Neural cell (in vitro differentiated cells): ENCODE measurements at regions not wholly inside any gene's neighbourhood (a gene's known extent, or its start where the extent isn't known, plus 50 kb on each side); places are given as distances from the start of the nearest gene placed in this dataset.

Experiments
- H2AFZ ChIP-seq: fragments of 200-600, 300-800 bp; sonication (generic), shearing (Covaris generic); 2 replicates; pipeline ENCODE4 v1.6.0; 2014; ENCODE audit warnings: low read depth, mild to moderate bottlenecking, antibody characterized with exemption, low read length, moderate library complexity
- H3F3A ChIP-seq: fragments of 200-600 bp; shearing (Covaris generic); 2 replicates; pipeline ENCODE4 v1.6.1; 2016; ENCODE audit warnings: mild to moderate bottlenecking, moderate library complexity, mixed read lengths, antibody characterized with exemption, low read length; ENCODE audit not compliant: insufficient read depth, poor library complexity, severe bottlenecking
- H3K27ac ChIP-seq: fragments of 200-600, 300-800 bp; sonication (generic), shearing (Covaris generic); 2 replicates; pipeline ENCODE4 v1.5.1; 2014; ENCODE audit warnings: mild to moderate bottlenecking, low read length, moderate library complexity
- H3K27me3 ChIP-seq: fragments of 300-800, 200-600 bp; sonication (generic), shearing (Covaris generic); 2 replicates; pipeline ENCODE4 v1.6.0; 2014; ENCODE audit warnings: mild to moderate bottlenecking, low read depth, low read length, moderate library complexity; ENCODE audit not compliant: insufficient read depth
- H3K36me3 ChIP-seq: fragments of 300-800, 200-600 bp; sonication (generic), shearing (Covaris generic); 2 replicates; pipeline ENCODE4 v1.5.1; 2014; ENCODE audit warnings: mild to moderate bottlenecking, antibody characterized with exemption, low read length, moderate library complexity; ENCODE audit not compliant: insufficient read depth
- H3K4me2 ChIP-seq: fragments of 300-800, 200-600 bp; sonication (generic), shearing (Covaris generic); 2 replicates; pipeline ENCODE4 v1.6.0; 2014; ENCODE audit warnings: mild to moderate bottlenecking, low read length
- H3K4me3 ChIP-seq: fragments of 300-800, 200-600 bp; sonication (generic), shearing (Covaris generic); 2 replicates; pipeline ENCODE4 v1.5.1; 2014; ENCODE audit warnings: mild to moderate bottlenecking, low read length, moderate library complexity
- H3K79me2 ChIP-seq: fragments of 200-600 bp; shearing (Covaris generic); replicated peaks from 2 replicates; pipeline ENCODE4 v1.6.0; 2014; ENCODE audit warnings: mild to moderate bottlenecking, low read length, moderate library complexity; ENCODE audit not compliant: insufficient read depth
- H3K9ac ChIP-seq: fragments of 300-800, 200-600 bp; sonication (generic), shearing (Covaris generic); 2 replicates; pipeline ENCODE4 v1.6.1; 2016; ENCODE audit warnings: mild to moderate bottlenecking, low read length, mixed read lengths
- H3K9me2 ChIP-seq: fragments of 200-600 bp; shearing (Covaris generic); 2 replicates; pipeline ENCODE4 v1.6.1; 2016; ENCODE audit warnings: mild to moderate bottlenecking, low read length, mixed read lengths; ENCODE audit not compliant: insufficient read depth
- H3K9me3 ChIP-seq: fragments of 200-600, 300-800 bp; sonication (generic), shearing (Covaris generic); 2 replicates; pipeline ENCODE4 v1.6.1; 2016; ENCODE audit warnings: mild to moderate bottlenecking, mixed run types, low read length, moderate library complexity, mixed read lengths
- H4K20me1 ChIP-seq: fragments of 200-600 bp; shearing (Covaris generic); 2 replicates; pipeline ENCODE4 v1.6.1; 2016; ENCODE audit warnings: mild to moderate bottlenecking, mixed run types; ENCODE audit not compliant: insufficient read depth
- CTCF ChIP-seq: fragments of 450-650 bp; IDR thresholded peaks from 2 replicates; pipeline ENCODE4 v1.5.1; 2014; ENCODE audit warnings: antibody characterized with exemption, mild to moderate bottlenecking, moderate library complexity; ENCODE audit not compliant: poor library complexity, severe bottlenecking
- EP300 ChIP-seq: fragments of 450-650 bp; conservative IDR thresholded peaks from 2 replicates; pipeline ENCODE4 v1.6.1; 2014; ENCODE audit warnings: antibody characterized with exemption, mild to moderate bottlenecking, moderate library complexity; ENCODE audit not compliant: poor library complexity, severe bottlenecking
- EZH2 ChIP-seq: fragments of 200-600, 300-800 bp; shearing (Covaris generic), sonication (generic); IDR thresholded peaks from 2 replicates; pipeline ENCODE4 v1.6.1; 2014; ENCODE audit warnings: antibody characterized with exemption, low read length, borderline replicate concordance, mild to moderate bottlenecking; ENCODE audit not compliant: insufficient read depth, poor library complexity, severe bottlenecking
- MXI1 ChIP-seq: fragments of 450-650 bp; conservative IDR thresholded peaks from 2 replicates; pipeline ENCODE4 v1.6.1; 2014; ENCODE audit warnings: antibody characterized with exemption, mild to moderate bottlenecking; ENCODE audit not compliant: poor library complexity, severe bottlenecking
- POLR2AphosphoS5 ChIP-seq: IDR thresholded peaks from 2 replicates; pipeline ENCODE4 v1.6.1; 2012
- RAD21 ChIP-seq: fragments of 450-650 bp; conservative IDR thresholded peaks from 2 replicates; pipeline ENCODE4 v1.6.1; 2014; ENCODE audit warnings: antibody characterized with exemption, mild to moderate bottlenecking, moderate library complexity
- REST ChIP-seq: IDR thresholded peaks from 2 replicates; pipeline ENCODE4 v1.6.1; 2012; ENCODE audit warnings: borderline replicate concordance
- SMC3 ChIP-seq: fragments of 450-650 bp; conservative IDR thresholded peaks from 2 replicates; pipeline ENCODE4 v1.6.1; 2014; ENCODE audit warnings: antibody characterized with exemption, mild to moderate bottlenecking, moderate library complexity; ENCODE audit not compliant: poor library complexity
- TAF1 ChIP-seq: IDR thresholded peaks from 2 replicates; pipeline ENCODE4 v1.6.1; 2012; ENCODE audit warnings: low read depth

GRCh38 chr3:72480366-72480765 is 367.9 kb downstream of the SHQ1 start:
- Histone ChIP-seq H3K27ac (no peak overlapping the region), H3K36me3 (no peaks in the 10 kb centered on the region), H3K79me2 (no peaks in the 10 kb centered on the region), H4K20me1 (no peaks in the 10 kb centered on the region), H3K4me3 (no peak overlapping the region), H2AFZ (no peak overlapping the region), H3K4me2 (no peak overlapping the region), H3K27me3 (no peaks in the 10 kb centered on the region), H3K9ac (no peak overlapping the region), H3K9me3 (no peaks in the 10 kb centered on the region), H3K9me2 (no peaks in the 10 kb centered on the region), H3F3A (no peaks in the 10 kb centered on the region)
- TF ChIP-seq MXI1 (no peak), POLR2AphosphoS5 (no peak), RAD21 (no peak), TAF1 (no peak), EP300 (no peak), CTCF (no peak), EZH2 (no peak), SMC3 (no peak), REST (no peak)

GRCh38 chr3:72479651-72480215 is 368.5 kb downstream of the SHQ1 start:
- Histone ChIP-seq H4K20me1 (no peaks in the 10 kb centered on the region), H3K27ac (no peak overlapping the region), H3K36me3 (no peaks in the 10 kb centered on the region), H3K9ac (no peak overlapping the region), H3K4me3 (no peak overlapping the region), H3F3A (no peaks in the 10 kb centered on the region), H3K9me2 (no peaks in the 10 kb centered on the region), H2AFZ (no peak overlapping the region), H3K79me2 (no peaks in the 10 kb centered on the region), H3K4me2 (no peak overlapping the region), H3K9me3 (no peaks in the 10 kb centered on the region), H3K27me3 (no peaks in the 10 kb centered on the region)
- TF ChIP-seq POLR2AphosphoS5 (no peak), MXI1 (no peak), SMC3 (no peak), TAF1 (no peak), EP300 (no peak), CTCF (no peak), EZH2 (no peak), RAD21 (no peak), REST (no peak)
